ENCODE measurements at regions not wholly inside any gene's neighbourhood (a gene's known extent, or its start where the extent isn't known, plus 50 kb on each side); places are given as distances from the start of the nearest gene placed in this dataset.
"Not testable (repeated sequence)": the region's sequence is repeated elsewhere in the genome, so short reads cannot be mapped to it uniquely, and the experiment has no call there.

GRCh38 chr12:83700838-83701237, 1014.1 kb downstream of the TMTC2 start:
- H3K27me3 ChIP-seq: no peaks in the 10 kb centered on the region
- DNase-seq: no peak
- WGBS, 2 donors: 79 to 83% methylated on average over 2 of the region's 2 CpGs
- TF ChIP-seq, protein P1, sequence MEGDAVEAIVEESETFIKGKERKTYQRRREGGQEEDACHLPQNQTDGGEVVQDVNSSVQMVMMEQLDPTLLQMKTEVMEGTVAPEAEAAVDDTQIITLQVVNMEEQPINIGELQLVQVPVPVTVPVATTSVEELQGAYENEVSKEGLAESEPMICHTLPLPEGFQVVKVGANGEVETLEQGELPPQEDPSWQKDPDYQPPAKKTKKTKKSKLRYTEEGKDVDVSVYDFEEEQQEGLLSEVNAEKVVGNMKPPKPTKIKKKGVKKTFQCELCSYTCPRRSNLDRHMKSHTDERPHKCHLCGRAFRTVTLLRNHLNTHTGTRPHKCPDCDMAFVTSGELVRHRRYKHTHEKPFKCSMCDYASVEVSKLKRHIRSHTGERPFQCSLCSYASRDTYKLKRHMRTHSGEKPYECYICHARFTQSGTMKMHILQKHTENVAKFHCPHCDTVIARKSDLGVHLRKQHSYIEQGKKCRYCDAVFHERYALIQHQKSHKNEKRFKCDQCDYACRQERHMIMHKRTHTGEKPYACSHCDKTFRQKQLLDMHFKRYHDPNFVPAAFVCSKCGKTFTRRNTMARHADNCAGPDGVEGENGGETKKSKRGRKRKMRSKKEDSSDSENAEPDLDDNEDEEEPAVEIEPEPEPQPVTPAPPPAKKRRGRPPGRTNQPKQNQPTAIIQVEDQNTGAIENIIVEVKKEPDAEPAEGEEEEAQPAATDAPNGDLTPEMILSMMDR (IDR thresholded peaks at IDR 0.05): no peak
- H3K4me3 ChIP-seq: no peak overlapping the region
- no peaks in the 10 kb centered on the region for H3K36me3 ChIP-seq
- H3K9me3 ChIP-seq: no peaks in the 10 kb centered on the region
- no peaks in the 10 kb centered on the region for H3K4me1 ChIP-seq
- intact Hi-C loops (cut with DNase I): no loop called here
- no peak overlapping the region for H3K27ac ChIP-seq

DNA sequence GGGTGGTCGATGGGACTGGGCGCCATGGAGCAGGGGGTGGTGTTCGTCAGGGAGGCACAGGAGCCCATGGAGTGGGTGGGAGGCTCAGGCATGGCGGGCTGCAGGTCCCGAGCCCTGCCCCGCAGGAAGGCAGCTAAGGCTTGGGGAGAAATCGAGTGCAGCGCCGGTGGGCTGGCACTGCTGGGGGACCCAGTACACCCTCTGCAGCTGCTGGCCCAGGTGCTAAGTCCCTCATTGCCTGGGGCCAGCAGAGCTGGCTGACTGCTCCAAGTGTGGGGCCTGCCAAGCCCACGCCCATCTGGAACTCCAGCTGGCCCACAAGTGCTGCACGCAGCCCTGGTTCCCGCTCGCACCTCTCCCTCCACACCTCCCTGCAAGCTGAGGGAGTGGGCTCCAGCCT, 1009.6 kb downstream of the TMTC2 start:
- H3K27me3 ChIP-seq; DNase-seq; H3K4me1 ChIP-seq; H3K4me3 ChIP-seq; intact Hi-C loops (cut with DNase I); H3K36me3 ChIP-seq; H3K9me3 ChIP-seq; H3K27ac ChIP-seq: not testable (repeated sequence)
- 83% methylated on average over 13 of the region's 13 CpGs for WGBS, 2 donors

DNA sequence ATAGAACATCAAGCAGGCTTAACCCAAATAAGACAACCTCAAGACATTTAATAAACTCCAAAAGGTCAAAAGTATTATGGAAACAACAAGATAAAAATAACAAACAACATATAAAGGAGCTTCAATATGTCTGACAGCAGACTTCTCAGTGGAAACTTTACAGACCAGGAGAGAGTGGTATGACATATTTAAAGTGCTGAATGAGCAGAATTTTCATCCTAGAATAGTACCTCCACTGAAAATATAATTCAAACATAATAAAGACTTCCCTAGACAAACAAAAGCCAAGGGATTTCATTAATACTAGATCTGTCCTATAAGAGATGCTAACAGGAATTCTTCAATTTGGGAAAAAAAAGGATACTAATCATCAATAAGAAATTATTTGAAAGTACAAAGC, 1005.0 kb downstream of the TMTC2 start:
- no peak overlapping the region for H3K27ac ChIP-seq
- no peak for DNase-seq
- TF ChIP-seq, protein P1 (IDR thresholded peaks at IDR 0.05): no peak
- TF ChIP-seq POLR2AphosphoS5 (IDR thresholded peaks at IDR 0.05): no peak
- no peak for TF ChIP-seq EP300 (IDR thresholded peaks at IDR 0.05)
- TF ChIP-seq POLR2A (IDR thresholded peaks at IDR 0.05): no peak
- intact Hi-C loops (cut with DNase I): no loop called here
- H3K36me3 ChIP-seq: no peaks in the 10 kb centered on the region
- no peaks in the 10 kb centered on the region for H3K4me1 ChIP-seq
- H3K27me3 ChIP-seq: no peaks in the 10 kb centered on the region
- H3K9me3 ChIP-seq: peaks cover 0 to 7% (median 0%) of the 10 kb centered on the region in 4 donors
- H3K4me3 ChIP-seq: no peak overlapping the region

DNA sequence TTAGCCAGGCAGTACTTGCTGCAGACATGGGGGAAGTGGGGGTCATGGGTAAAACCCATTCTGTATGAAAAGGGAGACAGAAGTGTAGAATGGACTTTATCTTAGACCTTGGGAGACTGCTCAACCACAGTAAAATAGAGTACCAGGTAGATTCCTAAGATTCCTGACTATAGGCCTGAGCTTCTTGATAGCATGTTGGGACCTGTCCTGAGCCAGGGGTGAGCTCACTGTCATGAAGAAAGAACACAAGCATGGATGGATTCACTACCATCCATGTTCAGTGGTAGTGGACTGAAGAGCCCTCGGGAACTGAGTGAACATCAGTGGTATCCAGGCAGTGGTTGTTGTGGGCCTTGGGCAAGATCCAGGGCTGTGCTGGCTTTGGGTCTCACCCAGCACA, 1003.8 kb downstream of the TMTC2 start:
- DNase-seq: no peak
- Histone ChIP-seq H3K9me3 (peaks cover 0 to 7% (median 0%) of the 10 kb centered on the region in 4 donors), H3K4me3 (no peak overlapping the region), H3K4me1 (no peaks in the 10 kb centered on the region), H3K36me3 (no peaks in the 10 kb centered on the region), H3K27ac (no peak overlapping the region), H3K27me3 (no peaks in the 10 kb centered on the region)
- WGBS, 2 donors: 83 to 88% methylated on average over 1 of the region's 1 CpG
- no peak for TF ChIP-seq POLR2AphosphoS5 (IDR thresholded peaks at IDR 0.05)
- no peak for TF ChIP-seq POLR2A (IDR thresholded peaks at IDR 0.05)
- no peak for TF ChIP-seq EP300 (IDR thresholded peaks at IDR 0.05)
- TF ChIP-seq, protein P1 (IDR thresholded peaks at IDR 0.05): no peak
- intact Hi-C loops (cut with DNase I): no loop called here

DNA sequence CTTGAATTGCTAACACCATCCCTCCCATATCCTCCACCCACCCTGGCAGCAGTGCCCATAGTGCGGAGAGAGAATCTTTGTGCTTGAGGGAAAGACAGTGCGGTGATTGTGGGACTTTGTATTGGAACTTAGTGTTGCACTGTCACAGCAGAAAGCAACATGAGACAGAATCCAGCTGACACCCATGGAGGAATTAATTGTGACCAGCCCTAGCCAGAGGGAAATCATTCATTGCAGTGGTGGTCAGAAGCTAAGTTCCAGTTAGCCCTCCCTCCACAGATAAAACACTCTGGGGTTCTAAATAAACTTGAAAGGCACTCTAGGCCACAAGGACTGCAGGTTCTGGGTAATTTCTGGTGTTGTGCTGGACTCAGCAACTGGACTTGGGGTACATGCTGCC, 1002.6 kb downstream of the TMTC2 start:
- Histone ChIP-seq H3K4me1 (no peaks in the 10 kb centered on the region), H3K4me3 (no peak overlapping the region), H3K27ac (no peak overlapping the region), H3K9me3 (peaks cover 0 to 7% (median 0%) of the 10 kb centered on the region in 4 donors), H3K27me3 (no peaks in the 10 kb centered on the region), H3K36me3 (no peaks in the 10 kb centered on the region)
- 96 to 97% methylated on average over 2 of the region's 2 CpGs for whole genome bisulfite sequencing, 2 donors
- no peak for DNase-seq
- intact Hi-C loops (cut with DNase I): no loop called here
- TF ChIP-seq, protein P1 (IDR thresholded peaks at IDR 0.05): no peak
- TF ChIP-seq POLR2A (IDR thresholded peaks at IDR 0.05) (no peak), POLR2AphosphoS5 (IDR thresholded peaks at IDR 0.05) (no peak), EP300 (IDR thresholded peaks at IDR 0.05) (no peak)

Measured in sigmoid colon (tissue), 6 donors.